OCI-LY7 (cell line): ENCODE measurements at regions not wholly inside any gene's neighbourhood (a gene's known extent, or its start where the extent isn't known, plus 50 kb on each side); places are given as distances from the start of the nearest gene placed in this dataset.

Experiments used
- BruUV-seq: library from RNA; stranded (reverse); fragments of 400-500 nt; replicated peaks from 2 replicates; lab custom pipeline; 2021; lab: Mats Ljungman, UMichigan
- CTCF ChIA-PET: fragments of 300-600 bp; sonication (Branson Sonifier 250); formaldehyde crosslinking; loops from one replicate; lab custom pipeline; 2022; ENCODE audit warnings: antibody characterized with exemption; ENCODE audit not compliant: unreplicated experiment; lab: Charles Lee
- POLR2A ChIA-PET: fragments of 300-600 bp; sonication (Branson Sonifier 250); formaldehyde crosslinking; loops from one replicate; lab custom pipeline; 2022; ENCODE audit warnings: antibody characterized with exemption; lab: Charles Lee
- DNase-seq: peaks from one replicate; pipeline ENCODE4 v3.0.0-alpha.2; 2015; ENCODE audit warnings: low spot score
- H2AFZ ChIP-seq: fragments of 200-600 bp; sonication (generic), shearing (Covaris generic); 2 replicates; pipeline ENCODE4 v1.6.1; 2014; ENCODE audit warnings: mild to moderate bottlenecking, antibody characterized with exemption, low read length, moderate library complexity
- H3K27ac ChIP-seq: fragments of 200-600 bp; sonication (generic); 2 replicates; pipeline ENCODE4 v1.5.1; 2014; ENCODE audit warnings: mixed run types, low read depth, mild to moderate bottlenecking, moderate library complexity, low read length, inconsistent platforms; ENCODE audit not compliant: poor library complexity, severe bottlenecking
- H3K36me3 ChIP-seq: fragments of 200-600 bp; sonication (generic); 2 replicates; pipeline ENCODE4 v1.6.1; 2014; ENCODE audit warnings: mild to moderate bottlenecking, antibody characterized with exemption, low read length, moderate library complexity, mixed read lengths; ENCODE audit not compliant: insufficient read depth
- H3K4me1 ChIP-seq: fragments of 200-600 bp; sonication (generic); 2 replicates; pipeline ENCODE4 v1.5.1; 2014; ENCODE audit warnings: mild to moderate bottlenecking, low read length; ENCODE audit not compliant: insufficient read depth, poor library complexity, severe bottlenecking
- H3K4me2 ChIP-seq: fragments of 200-600 bp; sonication (generic); 2 replicates; pipeline ENCODE4 v1.6.1; 2014; ENCODE audit warnings: mild to moderate bottlenecking, low read length
- H3K4me3 ChIP-seq: fragments of 200-600 bp; sonication (generic); 2 replicates; pipeline ENCODE4 v1.5.1; 2014; ENCODE audit warnings: mild to moderate bottlenecking, low read depth, low read length; ENCODE audit not compliant: poor library complexity, severe bottlenecking
- H3K79me2 ChIP-seq: fragments of 200-600 bp; sonication (generic); 2 replicates; pipeline ENCODE4 v1.6.1; 2016; ENCODE audit warnings: low read depth, mild to moderate bottlenecking, low read length, moderate library complexity, mixed read lengths; ENCODE audit not compliant: insufficient read depth
- H3K9me2 ChIP-seq: fragments of 200-600 bp; sonication (generic); 2 replicates; pipeline ENCODE4 v1.6.1; 2016; ENCODE audit warnings: mild to moderate bottlenecking, low read length, mixed read lengths; ENCODE audit not compliant: insufficient read depth
- H3K9me3 ChIP-seq: fragments of 200-600 bp; sonication (generic); 2 replicates; pipeline ENCODE4 v1.6.1; 2014; ENCODE audit warnings: mild to moderate bottlenecking, mixed run types, low read length, mixed read lengths
- H4K20me1 ChIP-seq: fragments of 200-600 bp; sonication (generic); 2 replicates; pipeline ENCODE4 v1.6.1; 2014; ENCODE audit warnings: mild to moderate bottlenecking, antibody characterized with exemption, low read length, moderate library complexity, mixed read lengths; ENCODE audit not compliant: insufficient read depth
- CTCF ChIP-seq: fragments of 200-600 bp; sonication (generic); conservative IDR thresholded peaks from 2 replicates; pipeline ENCODE4 v1.5.1; 2014; ENCODE audit warnings: mild to moderate bottlenecking, antibody characterized with exemption, low read length, moderate library complexity, mixed read lengths
- EZH2phosphoT487 ChIP-seq: fragments of 200-600 bp; sonication (generic); IDR thresholded peaks from 2 replicates; pipeline ENCODE4 v1.6.1; 2018; ENCODE audit warnings: low read depth, borderline replicate concordance, mild to moderate bottlenecking, mixed run types, antibody characterized with exemption, low read length, moderate library complexity, mixed read lengths
- intact Hi-C: fragments of 100-400 bp; cut with micrococcal nuclease; formaldehyde crosslinking; loops from one replicate; pipeline ENCODE4 v1.10.0; 2022; ENCODE audit not compliant: unreplicated experiment

- Histone ChIP-seq H3K4me3 (no peak overlapping the region), H3K9me3 (no peaks in the 10 kb centered on the region), H3K79me2 (no peaks in the 10 kb centered on the region), H3K36me3 (no peaks in the 10 kb centered on the region), H3K4me2 (no peak overlapping the region), H4K20me1 (no peaks in the 10 kb centered on the region), H3K9me2 (no peaks in the 10 kb centered on the region), H2AFZ (no peak overlapping the region), H3K27ac (no peak overlapping the region), H3K4me1 (no peaks in the 10 kb centered on the region)
- no TSS peak for BruUV-seq
- DNase-seq = no peak
- intact Hi-C loops = no loop called here
- POLR2A ChIA-PET = interaction anchor here (0.5 kb wide), 1 partner anchor 36 kb away, joined by 3 read pairs; no protein-coding TSS in a partner anchor
- CTCF ChIA-PET = no interaction called here
- TF ChIP-seq CTCF = no peak
- TF ChIP-seq EZH2phosphoT487 = no peak
These were observed 228.9 kb upstream of the PITRM1 start for GRCh38 chr10:3401491-3401938.

- no peaks in the 10 kb centered on the region for H3K36me3 ChIP-seq
- DNase-seq = no peak
- H3K27ac ChIP-seq = no peak overlapping the region
- H3K4me2 ChIP-seq = no peak overlapping the region
- ChIA-PET CTCF (no interaction called here), POLR2A (no interaction called here)
- H3K9me2 ChIP-seq = no peaks in the 10 kb centered on the region
- no TSS peak for BruUV-seq
- H3K9me3 ChIP-seq = no peaks in the 10 kb centered on the region
- H3K4me1 ChIP-seq = no peaks in the 10 kb centered on the region
- H3K4me3 ChIP-seq = no peak overlapping the region
- no peaks in the 10 kb centered on the region for H3K79me2 ChIP-seq
- intact Hi-C loops = no loop called here
- no peak overlapping the region for H2AFZ ChIP-seq
- no peaks in the 10 kb centered on the region for H4K20me1 ChIP-seq
- no peak for TF ChIP-seq CTCF
- TF ChIP-seq EZH2phosphoT487 = no peak
These were observed 227.8 kb upstream of the PITRM1 start for GRCh38 chr10:3400348-3400747.

GRCh38 chr10:3399756-3400155, 227.2 kb upstream of the PITRM1 start:
- no peaks in the 10 kb centered on the region for H4K20me1 ChIP-seq
- no peak for TF ChIP-seq EZH2phosphoT487
- no peak for TF ChIP-seq CTCF
- H3K36me3 ChIP-seq = no peaks in the 10 kb centered on the region
- ChIA-PET POLR2A (no interaction called here), CTCF (no interaction called here)
- intact Hi-C loops = no loop called here
- no peak overlapping the region for H3K27ac ChIP-seq
- H3K4me1 ChIP-seq = no peaks in the 10 kb centered on the region
- H3K79me2 ChIP-seq = no peaks in the 10 kb centered on the region
- no peaks in the 10 kb centered on the region for H3K9me3 ChIP-seq
- H3K9me2 ChIP-seq = no peaks in the 10 kb centered on the region
- no peak overlapping the region for H3K4me3 ChIP-seq
- no peak overlapping the region for H3K4me2 ChIP-seq
- no TSS peak for BruUV-seq
- H2AFZ ChIP-seq = no peak overlapping the region
- no peak for DNase-seq
